ENCODE measurements at regions not wholly inside any gene's neighbourhood (a gene's known extent, or its start where the extent isn't known, plus 50 kb on each side); places are given as distances from the start of the nearest gene placed in this dataset.
A peak's percentile ranks its signal among the peaks of the same experiment; 100 is the strongest.

DNA sequence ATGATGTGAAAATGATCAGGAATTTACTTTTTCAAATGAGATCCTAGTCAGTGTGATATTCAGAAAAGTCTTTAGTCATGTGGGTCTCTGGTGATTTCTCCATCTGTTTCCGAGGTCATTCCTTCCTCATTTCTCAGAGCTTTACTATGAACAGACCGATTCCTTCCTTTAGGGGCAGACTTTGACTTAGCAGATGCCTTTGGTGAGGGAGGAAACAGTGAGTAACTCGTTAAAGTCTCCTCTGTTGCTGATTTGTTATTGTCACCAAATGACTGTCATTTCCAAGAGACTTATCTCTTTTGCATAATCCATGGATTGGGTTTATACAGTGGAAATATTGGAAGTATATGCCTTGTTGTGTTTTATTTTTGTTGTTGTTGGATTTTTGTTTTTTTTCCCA, 76.2 kb upstream of the CD99 start:
- TF ChIP-seq, protein P1, sequence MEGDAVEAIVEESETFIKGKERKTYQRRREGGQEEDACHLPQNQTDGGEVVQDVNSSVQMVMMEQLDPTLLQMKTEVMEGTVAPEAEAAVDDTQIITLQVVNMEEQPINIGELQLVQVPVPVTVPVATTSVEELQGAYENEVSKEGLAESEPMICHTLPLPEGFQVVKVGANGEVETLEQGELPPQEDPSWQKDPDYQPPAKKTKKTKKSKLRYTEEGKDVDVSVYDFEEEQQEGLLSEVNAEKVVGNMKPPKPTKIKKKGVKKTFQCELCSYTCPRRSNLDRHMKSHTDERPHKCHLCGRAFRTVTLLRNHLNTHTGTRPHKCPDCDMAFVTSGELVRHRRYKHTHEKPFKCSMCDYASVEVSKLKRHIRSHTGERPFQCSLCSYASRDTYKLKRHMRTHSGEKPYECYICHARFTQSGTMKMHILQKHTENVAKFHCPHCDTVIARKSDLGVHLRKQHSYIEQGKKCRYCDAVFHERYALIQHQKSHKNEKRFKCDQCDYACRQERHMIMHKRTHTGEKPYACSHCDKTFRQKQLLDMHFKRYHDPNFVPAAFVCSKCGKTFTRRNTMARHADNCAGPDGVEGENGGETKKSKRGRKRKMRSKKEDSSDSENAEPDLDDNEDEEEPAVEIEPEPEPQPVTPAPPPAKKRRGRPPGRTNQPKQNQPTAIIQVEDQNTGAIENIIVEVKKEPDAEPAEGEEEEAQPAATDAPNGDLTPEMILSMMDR (IDR thresholded peaks at IDR 0.05; ENCODE audit: low read depth, low read length, missing control alignments), result peak; percentile 60
- peak; percentile 32 for DNase-seq (ENCODE audit: low read depth)
- in situ Hi-C loops (cut with HindIII; ENCODE audit: low sequenced_read_pairs), result no loop called here
- no peak overlapping the region for H3K4me3 ChIP-seq (ENCODE audit: low read depth, low read length)

DNA sequence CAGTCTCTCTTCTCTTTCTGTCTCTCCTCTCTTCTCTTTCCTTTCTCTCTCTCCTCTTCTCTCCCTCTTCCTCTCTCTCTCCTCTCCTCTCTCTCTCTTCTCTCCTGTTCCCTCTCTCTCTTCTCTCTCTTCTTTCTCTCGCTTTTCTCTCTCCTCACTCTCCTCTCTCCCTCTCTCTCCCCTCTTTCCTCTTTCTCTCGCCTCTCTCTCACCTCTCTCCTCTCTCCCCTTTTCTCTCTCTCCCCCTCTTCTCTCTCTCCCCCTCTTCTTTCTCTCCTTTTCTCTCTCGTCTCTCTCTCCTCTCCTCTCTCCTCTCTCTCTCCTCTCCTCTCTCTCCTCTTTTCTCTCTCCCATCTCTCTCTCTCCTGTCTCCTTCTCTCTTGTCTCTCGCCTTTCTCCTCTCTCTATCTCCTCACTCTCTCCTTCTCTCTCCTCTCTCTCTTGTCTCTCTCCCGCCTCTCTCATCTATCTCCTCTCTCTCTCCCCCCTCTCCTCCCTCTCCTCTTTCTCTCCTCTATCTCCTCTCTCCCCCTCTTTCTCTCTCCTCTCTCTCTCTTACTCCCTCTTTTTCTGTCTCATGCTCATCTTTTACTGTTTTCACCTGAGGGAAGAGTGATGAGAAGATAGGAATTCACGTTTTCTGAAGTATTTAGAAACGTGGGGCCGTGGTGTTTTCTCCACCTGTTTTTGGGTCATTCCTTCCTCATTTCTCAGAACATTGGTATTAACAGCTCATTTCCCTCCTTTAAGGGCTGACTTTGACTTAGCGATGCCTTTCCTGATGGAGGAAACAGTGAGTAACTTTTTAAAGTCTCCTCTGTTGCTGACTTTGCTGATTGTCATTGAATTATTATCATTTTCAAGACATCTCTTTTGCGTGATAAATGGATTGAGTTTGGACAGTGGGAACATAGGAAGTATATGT, 80.6 kb upstream of the CD99 start:
- H3K4me3 ChIP-seq (ENCODE audit: low read depth, low read length), result peak overlapping the region; percentile 65
- in situ Hi-C loops (cut with HindIII; ENCODE audit: low sequenced_read_pairs), result no loop called here
- TF ChIP-seq, protein P1 (IDR thresholded peaks at IDR 0.05; ENCODE audit: low read depth, low read length, missing control alignments), result no peak
- DNase-seq (ENCODE audit: low read depth), result no peak

DNA sequence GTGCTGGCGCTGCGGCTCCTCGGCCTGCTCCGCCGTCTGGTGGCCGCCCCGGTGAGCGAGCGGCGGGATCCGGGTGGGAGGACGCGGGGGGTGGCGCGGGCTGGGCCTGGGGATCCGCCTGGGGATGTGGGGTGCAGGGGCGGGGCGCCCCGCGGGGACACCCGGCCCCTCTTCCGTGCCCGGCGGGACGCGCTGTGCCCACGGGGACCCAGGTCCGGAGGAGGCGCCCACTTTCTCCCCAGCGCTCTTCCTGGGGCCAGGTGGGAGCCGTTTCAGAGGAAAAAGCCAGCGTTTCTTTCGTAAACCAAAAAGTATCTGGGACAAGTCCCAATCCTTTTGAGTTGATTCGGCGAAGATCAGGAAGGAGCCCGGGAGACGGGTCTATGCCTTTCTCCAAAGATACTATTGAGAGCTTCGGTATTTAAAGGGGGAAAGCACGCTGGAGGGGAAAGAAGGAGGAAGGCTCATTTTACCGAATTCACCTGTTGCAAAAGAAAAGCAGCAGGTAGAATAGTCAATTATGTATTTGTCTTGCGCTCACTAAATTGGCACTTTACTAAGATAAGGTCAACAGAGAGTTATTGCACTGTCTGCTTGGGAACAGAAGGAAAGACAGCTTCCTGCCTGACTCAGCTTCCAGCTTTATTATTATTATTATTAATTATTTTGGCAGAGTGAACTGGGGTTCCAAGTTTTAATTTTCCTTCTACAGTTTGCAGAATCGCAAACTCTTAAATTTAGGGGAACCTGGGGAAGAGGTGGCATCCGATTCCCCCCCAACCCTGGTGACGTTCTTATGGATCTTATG, 81.5 kb upstream of the CD99 start:
- TF ChIP-seq, protein P1 (IDR thresholded peaks at IDR 0.05; ENCODE audit: low read depth, low read length, missing control alignments), result no peak
- no peak for DNase-seq (ENCODE audit: low read depth)
- H3K4me3 ChIP-seq (ENCODE audit: low read depth, low read length), result peak overlapping the region; percentile 65
- in situ Hi-C loops (cut with HindIII; ENCODE audit: low sequenced_read_pairs), result no loop called here

DNA sequence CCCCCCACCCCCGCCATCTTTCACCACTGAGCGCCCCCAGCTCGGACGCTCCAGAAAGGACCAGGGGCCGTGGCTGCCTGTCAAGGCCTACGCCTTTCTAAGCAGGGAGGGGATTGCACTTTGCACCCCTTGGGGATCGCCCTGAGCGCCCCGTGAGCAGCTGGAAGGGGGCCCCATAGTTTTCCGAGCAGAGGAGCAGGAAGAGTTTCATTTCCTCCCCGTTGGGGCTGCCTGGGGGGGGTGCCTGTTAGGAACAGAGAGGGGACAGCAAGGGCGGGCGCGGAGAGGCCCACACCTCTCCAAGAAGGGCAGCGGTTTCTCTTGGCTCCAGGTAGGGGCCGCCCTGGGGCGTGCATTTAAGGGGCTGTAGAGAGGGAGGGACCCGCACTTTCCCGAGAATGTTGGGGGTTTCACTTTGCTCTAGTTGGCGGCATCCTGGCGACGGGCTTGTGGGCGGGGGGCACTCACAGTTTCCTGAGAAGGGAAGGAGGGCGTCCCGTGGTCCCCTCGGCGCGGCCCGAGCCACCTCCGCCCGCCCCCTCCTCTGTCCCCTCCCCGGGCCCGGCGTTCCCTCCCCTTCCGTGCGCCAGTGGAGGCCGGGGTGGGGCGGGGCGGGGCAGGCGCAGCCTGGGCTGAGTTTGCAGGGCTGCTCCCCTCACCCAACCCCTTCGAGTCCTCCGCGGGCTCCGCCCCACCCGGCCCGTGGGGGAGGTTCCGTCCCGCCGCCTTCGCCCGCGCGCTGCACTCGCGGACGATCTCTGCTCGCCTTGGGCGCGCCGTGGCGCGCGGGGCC, 82.3 kb upstream of the CD99 start:
- H3K4me3 ChIP-seq (ENCODE audit: low read depth, low read length), result peak overlapping the region; percentile 65
- in situ Hi-C loops (cut with HindIII; ENCODE audit: low sequenced_read_pairs), result no loop called here
- TF ChIP-seq, protein P1 (IDR thresholded peaks at IDR 0.05; ENCODE audit: low read depth, low read length, missing control alignments), result no peak
- peak; percentile 28 for DNase-seq (ENCODE audit: low read depth)

DNA sequence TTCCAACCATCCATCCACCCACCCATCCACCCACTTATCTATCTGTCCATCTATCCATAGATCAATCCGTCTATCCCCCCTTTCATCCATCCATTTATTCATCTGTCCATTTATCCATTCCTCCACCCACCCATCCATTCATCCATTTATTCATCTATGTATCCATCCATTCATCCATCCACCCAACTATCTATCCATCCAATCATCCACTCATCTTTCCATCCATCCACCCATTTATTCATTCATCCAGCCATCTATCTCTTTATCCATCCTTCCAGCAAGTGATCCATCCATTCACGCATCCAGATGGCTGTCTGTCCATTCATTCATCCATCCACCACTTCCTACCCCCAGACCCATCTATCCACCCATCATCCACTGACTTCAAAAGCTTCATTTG, 84.0 kb upstream of the CD99 start:
- in situ Hi-C loops (cut with HindIII; ENCODE audit: low sequenced_read_pairs), result no loop called here
- no peak for DNase-seq (ENCODE audit: low read depth)
- TF ChIP-seq, protein P1 (IDR thresholded peaks at IDR 0.05; ENCODE audit: low read depth, low read length, missing control alignments), result no peak
- H3K4me3 ChIP-seq (ENCODE audit: low read depth, low read length), result no peak overlapping the region

DNA sequence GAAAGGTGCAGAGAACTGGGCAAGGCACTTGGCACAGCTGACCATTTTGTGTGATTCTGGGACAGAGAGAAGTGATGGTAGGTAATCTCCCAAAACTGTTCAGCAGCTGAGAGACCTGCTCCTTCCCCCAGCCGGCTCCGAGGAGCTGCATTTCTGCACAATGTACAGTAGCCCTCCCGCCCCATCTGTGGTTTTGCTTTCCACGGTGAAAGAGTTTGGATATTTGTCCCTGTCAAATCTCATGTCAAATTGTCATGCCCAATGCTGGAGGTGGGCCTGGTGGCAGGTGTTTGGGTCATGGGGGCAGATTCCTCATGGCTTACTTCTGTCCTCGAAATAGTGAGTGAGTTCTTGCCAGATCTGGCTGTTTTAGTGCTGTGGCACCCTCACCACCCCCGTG, 90.5 kb upstream of the CD99 start:
- in situ Hi-C loops (cut with HindIII; ENCODE audit: low sequenced_read_pairs), result no loop called here
- H3K4me3 ChIP-seq (ENCODE audit: low read depth, low read length), result no peak overlapping the region
- TF ChIP-seq, protein P1 (IDR thresholded peaks at IDR 0.05; ENCODE audit: low read depth, low read length, missing control alignments), result no peak
- DNase-seq (ENCODE audit: low read depth), result no peak

Measured in astrocyte of the cerebellum (primary cell).